GM12865 (cell line): ENCODE measurements at regions not wholly inside any gene's neighbourhood (a gene's known extent, or its start where the extent isn't known, plus 50 kb on each side); places are given as distances from the start of the nearest gene placed in this dataset.

Experiments used
- DNase-seq: peaks from one replicate; pipeline ENCODE4 v3.0.0; 2010; ENCODE audit warnings: low read depth
- H3K4me3 ChIP-seq: 2 replicates; pipeline ENCODE4 v1.5.1; 2011; ENCODE audit warnings: mild to moderate bottlenecking, low read depth, low read length, control low read depth
- CTCF ChIP-seq: IDR thresholded peaks from 2 replicates; pipeline ENCODE4 v1.5.1; 2011; ENCODE audit warnings: low read length, control low read depth, low read depth, inconsistent platforms; ENCODE audit not compliant: insufficient read depth; ENCODE audit errors: missing control alignments

DNA sequence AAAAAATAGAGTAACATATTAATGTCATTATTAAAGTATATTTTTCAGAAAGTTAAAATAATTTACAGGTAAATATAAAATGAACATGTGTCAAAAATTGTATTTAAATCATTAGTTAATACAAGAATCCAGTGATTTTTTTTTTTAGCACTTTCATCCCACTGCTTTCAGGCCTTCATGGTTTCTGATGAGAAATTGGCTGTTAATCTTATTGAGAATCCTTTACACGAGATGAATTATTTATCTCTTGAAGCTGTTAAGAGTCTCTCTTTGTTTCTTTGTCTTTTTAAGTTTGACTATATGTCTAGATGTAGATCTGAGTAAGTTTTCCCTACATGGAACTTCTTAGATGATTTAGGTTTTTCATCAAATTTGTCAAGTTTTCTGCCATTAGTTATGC is 578.5 kb upstream of the KCND2 start:
- TF ChIP-seq CTCF = no peak
- H3K4me3 ChIP-seq = no peak overlapping the region

DNA sequence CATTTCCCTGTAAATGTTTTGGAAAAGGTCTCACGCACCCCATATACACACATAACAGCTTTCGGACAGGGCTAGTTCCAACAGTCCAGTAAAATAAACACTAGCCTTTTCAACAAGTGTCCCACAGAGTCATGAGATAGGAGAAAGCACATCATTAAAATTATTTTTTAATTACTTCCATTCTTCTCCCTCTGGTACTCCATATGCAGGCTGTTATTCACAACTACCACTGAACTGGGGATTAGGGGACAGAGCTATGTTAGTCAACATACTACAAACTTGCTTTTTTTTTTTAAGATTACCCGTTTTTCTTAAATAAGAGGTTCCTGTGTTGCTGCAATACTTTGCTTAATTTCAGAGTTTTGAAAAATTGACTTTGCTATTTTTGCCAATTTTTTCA is 576.6 kb upstream of the KCND2 start:
- no peak overlapping the region for H3K4me3 ChIP-seq
- DNase-seq = no peak
- TF ChIP-seq CTCF = no peak

More for the DNA sequence above, 578.5 kb upstream of the KCND2 start:
- DNase-seq = no peak

- H3K4me3 ChIP-seq = no peak overlapping the region
- no peak for DNase-seq
- no peak for TF ChIP-seq CTCF
These were observed 569.1 kb upstream of the KCND2 start for GRCh38 chr7:119703895-119704294.

GRCh38 chr7:119706608-119707007 is 566.4 kb upstream of the KCND2 start:
- TF ChIP-seq CTCF = no peak
- no peak for DNase-seq
- no peak overlapping the region for H3K4me3 ChIP-seq

- no peak overlapping the region for H3K4me3 ChIP-seq
- TF ChIP-seq CTCF = no peak
- no peak for DNase-seq
These were observed 564.1 kb upstream of the KCND2 start for GRCh38 chr7:119708891-119709290.

DNA sequence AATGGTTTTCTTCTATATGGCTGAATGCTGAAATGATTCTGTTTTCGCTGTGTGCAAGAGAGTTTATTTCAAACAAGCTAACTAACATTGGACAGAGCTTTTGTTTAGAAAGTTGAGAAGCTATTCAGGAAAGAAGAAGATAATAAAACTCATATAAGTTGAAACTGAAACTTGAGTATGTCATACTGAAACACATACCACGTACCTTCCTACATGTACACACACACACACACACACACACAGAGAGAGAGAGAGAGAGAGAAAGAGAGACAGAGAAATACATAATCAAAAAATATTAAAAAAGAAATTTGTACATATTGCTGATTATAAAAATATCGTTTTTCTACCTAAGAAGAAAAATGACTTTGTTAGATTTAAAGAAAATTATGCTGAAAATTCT is 561.9 kb upstream of the KCND2 start:
- no peak overlapping the region for H3K4me3 ChIP-seq
- no peak for TF ChIP-seq CTCF
- peak; percentile 49 for DNase-seq

DNA sequence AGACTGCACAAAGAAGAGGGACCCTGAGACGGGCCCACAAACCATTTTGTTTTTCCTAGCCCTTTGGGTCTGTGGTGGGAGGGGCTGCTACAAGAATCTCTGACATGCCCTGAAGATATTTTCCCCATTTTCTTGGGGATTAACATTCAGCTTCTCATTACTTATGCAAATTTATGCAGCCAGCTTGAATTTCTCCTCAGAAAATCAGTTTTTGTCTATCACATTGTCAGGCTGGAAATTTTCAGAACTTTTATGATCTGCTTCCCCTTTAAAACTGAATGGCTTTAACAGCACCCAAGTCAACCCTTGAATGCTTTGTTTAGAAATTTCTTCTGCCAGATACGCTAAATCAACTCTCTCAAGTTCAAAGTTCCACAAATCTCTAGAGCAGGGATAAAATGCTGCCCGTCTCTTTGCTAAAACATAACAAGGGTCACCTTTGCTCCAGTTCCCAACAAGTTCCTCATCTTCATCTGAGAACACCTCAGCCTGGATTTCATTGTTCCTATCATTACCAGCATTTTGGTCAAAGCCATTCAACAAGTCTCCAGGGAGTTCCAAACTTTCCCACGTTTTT is 560.0 kb upstream of the KCND2 start:
- DNase-seq = no peak
- no peak for TF ChIP-seq CTCF
- no peak overlapping the region for H3K4me3 ChIP-seq
